PFSK-1 (cell line): ENCODE measurements at regions not wholly inside any gene's neighbourhood (a gene's known extent, or its start where the extent isn't known, plus 50 kb on each side); places are given as distances from the start of the nearest gene placed in this dataset.

Experiments used
- FOXP2 ChIP-seq: optimal IDR thresholded peaks from 2 replicates; pipeline ENCODE3; 2011; ENCODE audit warnings: borderline replicate concordance, control low read depth, inconsistent platforms; ENCODE audit not compliant: insufficient read depth; ENCODE audit errors: extremely low read length, extremely low read depth
- POLR2AphosphoS5 ChIP-seq: IDR thresholded peaks from 2 replicates; pipeline ENCODE4 v1.6.1; 2012; ENCODE audit warnings: low read depth, mild to moderate bottlenecking, control low read depth, low read length, moderate library complexity
- REST ChIP-seq, 2 experiments: IDR thresholded peaks; 2 replicates each; pipeline versions ENCODE4 v1.6.1 to v1.8.0; 2011 to 2012; ENCODE audit warnings: low read depth in 2 of 2, low read length in 2 of 2, control low read depth in 1 of 2, inconsistent platforms in 1 of 2, mild to moderate bottlenecking in 1 of 2, moderate library complexity in 1 of 2; ENCODE audit not compliant: insufficient read depth in 1 of 2
- SIN3A ChIP-seq: IDR thresholded peaks from 2 replicates; pipeline ENCODE4 v1.6.1; 2012; ENCODE audit warnings: mild to moderate bottlenecking, low read length, moderate library complexity, borderline replicate concordance; ENCODE audit not compliant: insufficient read depth
- TAF1 ChIP-seq: IDR thresholded peaks from 2 replicates; pipeline ENCODE4 v1.6.1; 2012; ENCODE audit warnings: low read length, control low read depth, borderline replicate concordance; ENCODE audit not compliant: insufficient read depth

- TF ChIP-seq POLR2AphosphoS5 (no peak), TAF1 (no peak), REST (IDR thresholded peaks at IDR 0.05; ENCODE audit: insufficient read depth in 1 of 2, low read depth in 2 of 2, low read length in 2 of 2) (no peak), SIN3A (no peak), FOXP2 (no peak)
Observed at GRCh38 chr6:18985996-18986395, 598.8 kb downstream of the RNF144B start.
